ENCODE measurements at regions not wholly inside any gene's neighbourhood (a gene's known extent, or its start where the extent isn't known, plus 50 kb on each side); places are given as distances from the start of the nearest gene placed in this dataset.

DNA sequence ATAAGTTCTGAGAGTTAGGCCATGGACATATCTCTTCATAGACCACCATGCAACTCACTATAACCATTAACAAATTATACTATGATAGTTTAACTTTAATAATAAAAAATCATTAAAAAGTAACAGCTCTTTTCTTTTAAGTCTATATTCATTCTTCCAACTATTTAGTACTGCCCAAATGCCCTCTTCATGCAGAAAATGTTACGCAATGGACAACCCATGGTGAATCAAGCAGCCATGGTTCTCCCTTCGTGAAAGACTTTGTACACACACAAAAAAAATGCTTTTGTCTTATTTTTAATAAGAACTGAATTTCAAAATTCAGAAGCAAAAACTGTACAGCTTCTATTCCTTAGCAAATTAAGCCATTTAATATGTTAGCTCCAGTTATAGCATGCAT, 401.1 kb downstream of the EFNA5 start:
- no peaks in the 10 kb centered on the region for H3K36me3 ChIP-seq (ENCODE audit: control insufficient read depth in 2 of 2, extremely low read depth in 1 of 2, insufficient read depth in 2 of 2, low read length in 2 of 2)
- POLR2A ChIA-PET = no interaction called here
- H3K79me2 ChIP-seq (ENCODE audit: control insufficient read depth, insufficient read depth, low read length) = no peaks in the 10 kb centered on the region
- H3K9ac ChIP-seq (replicated peaks; ENCODE audit: extremely low read depth, insufficient read depth, low read length) = no peak overlapping the region
- no peak overlapping the region for H3K4me2 ChIP-seq (ENCODE audit: insufficient read depth, low read length)
- intact Hi-C loops (cut with micrococcal nuclease) = no loop called here
- H3K9me1 ChIP-seq (replicated peaks; ENCODE audit: control insufficient read depth, extremely low read depth, insufficient read depth, low read length) = no peaks in the 10 kb centered on the region
- peaks cover 3% of the 10 kb centered on the region for H3K4me1 ChIP-seq (ENCODE audit: control insufficient read depth, extremely low read depth, insufficient read depth, low read length)
- no peaks in the 10 kb centered on the region for H4K20me1 ChIP-seq (replicated peaks; ENCODE audit: control insufficient read depth, extremely low read depth, insufficient read depth, low read length)
- DNase-seq (ENCODE audit: low read depth, low spot score) (no peak), FAIRE-seq (no peak)
- H3K27me3 ChIP-seq (ENCODE audit: control insufficient read depth in 2 of 2, insufficient read depth in 2 of 2, low read length in 2 of 2) = no peaks in the 10 kb centered on the region
- dilution Hi-C loops (cut with MboI; ENCODE audit: extremely low pct_ligation_motif_present, low sequenced_read_pairs) = no loop called here
- BruUV-seq (replicated peaks) = no TSS peak
- H3K27ac ChIP-seq (ENCODE audit: insufficient read depth, low read depth, low read length) = no peak overlapping the region
- H2AFZ ChIP-seq (ENCODE audit: low read depth, low read length) = no peak overlapping the region
- no peaks in the 10 kb centered on the region for H3K9me3 ChIP-seq (replicated peaks; ENCODE audit: control insufficient read depth, insufficient read depth, low read length)
- H3K4me3 ChIP-seq (replicated peaks in 1 of 3; ENCODE audit: insufficient read depth in 1 of 3, low read depth in 1 of 3, low read length in 3 of 3) = no peak overlapping the region
- TF ChIP-seq, protein P1, sequence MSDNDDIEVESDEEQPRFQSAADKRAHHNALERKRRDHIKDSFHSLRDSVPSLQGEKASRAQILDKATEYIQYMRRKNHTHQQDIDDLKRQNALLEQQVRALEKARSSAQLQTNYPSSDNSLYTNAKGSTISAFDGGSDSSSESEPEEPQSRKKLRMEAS (IDR thresholded peaks at IDR 0.05; ENCODE audit: insufficient read depth, insufficient read length) = no peak
- no peak for TF ChIP-seq JUN (IDR thresholded peaks at IDR 0.05; ENCODE audit: borderline replicate concordance, insufficient read depth, insufficient read length, low read depth)
- no peak for TF ChIP-seq MYC (IDR thresholded peaks at IDR 0.05; ENCODE audit: low read depth, low read length)
- TF ChIP-seq, protein P2, sequence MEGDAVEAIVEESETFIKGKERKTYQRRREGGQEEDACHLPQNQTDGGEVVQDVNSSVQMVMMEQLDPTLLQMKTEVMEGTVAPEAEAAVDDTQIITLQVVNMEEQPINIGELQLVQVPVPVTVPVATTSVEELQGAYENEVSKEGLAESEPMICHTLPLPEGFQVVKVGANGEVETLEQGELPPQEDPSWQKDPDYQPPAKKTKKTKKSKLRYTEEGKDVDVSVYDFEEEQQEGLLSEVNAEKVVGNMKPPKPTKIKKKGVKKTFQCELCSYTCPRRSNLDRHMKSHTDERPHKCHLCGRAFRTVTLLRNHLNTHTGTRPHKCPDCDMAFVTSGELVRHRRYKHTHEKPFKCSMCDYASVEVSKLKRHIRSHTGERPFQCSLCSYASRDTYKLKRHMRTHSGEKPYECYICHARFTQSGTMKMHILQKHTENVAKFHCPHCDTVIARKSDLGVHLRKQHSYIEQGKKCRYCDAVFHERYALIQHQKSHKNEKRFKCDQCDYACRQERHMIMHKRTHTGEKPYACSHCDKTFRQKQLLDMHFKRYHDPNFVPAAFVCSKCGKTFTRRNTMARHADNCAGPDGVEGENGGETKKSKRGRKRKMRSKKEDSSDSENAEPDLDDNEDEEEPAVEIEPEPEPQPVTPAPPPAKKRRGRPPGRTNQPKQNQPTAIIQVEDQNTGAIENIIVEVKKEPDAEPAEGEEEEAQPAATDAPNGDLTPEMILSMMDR (IDR thresholded peaks at IDR 0.05; ENCODE audit: extremely low read depth in 1 of 2, insufficient read depth in 1 of 2, low read depth in 1 of 2, low read length in 2 of 2) = no peak
- no peak for TF ChIP-seq POLR2AphosphoS5 (IDR thresholded peaks at IDR 0.05; ENCODE audit: insufficient read depth, low read depth, low read length)
- no peak for TF ChIP-seq FOS (IDR thresholded peaks at IDR 0.05; ENCODE audit: borderline replicate concordance, insufficient read depth, low read length)
- TF ChIP-seq POLR2A (IDR thresholded peaks at IDR 0.05; ENCODE audit: low read depth, low read length) = no peak
- no peak for TF ChIP-seq GATA2 (IDR thresholded peaks at IDR 0.05; ENCODE audit: insufficient read depth, insufficient read length, low read depth, low read length)
- TF ChIP-seq EZH2 (IDR thresholded peaks at IDR 0.05; ENCODE audit: borderline replicate concordance, low read depth, low read length, severe bottlenecking) = no peak
- CTCF ChIA-PET = interaction anchor here (1.2 kb wide), 1 partner anchor 12 kb away, joined by 4 read pairs; no protein-coding TSS in a partner anchor

Data from endothelial cell of umbilical vein (primary cell).